ENCODE measurements at regions not wholly inside any gene's neighbourhood (a gene's known extent, or its start where the extent isn't known, plus 50 kb on each side); places are given as distances from the start of the nearest gene placed in this dataset.

- POLR2A ChIA-PET: no interaction called here
- CTCF ChIA-PET: no interaction called here
These were observed 761.6 kb downstream of the BCL11B start for GRCh38 chr14:98510392-98510791.

GRCh38 chr14:98512501-98513251, 759.3 kb downstream of the BCL11B start:
- no peak overlapping the region for H3K27ac ChIP-seq (ENCODE audit: extremely low read depth, low read depth, low read length)
- ChIA-PET POLR2A (no interaction called here), CTCF (no interaction called here)
- no peaks in the 10 kb centered on the region for H3K9me3 ChIP-seq (ENCODE audit: control insufficient read depth, insufficient read depth, low read depth, low read length)
- H3K4me3 ChIP-seq (ENCODE audit: low read depth, low read length): no peak overlapping the region
- H3K36me3 ChIP-seq (ENCODE audit: control insufficient read depth in 2 of 2, insufficient read depth in 1 of 2, low read length in 2 of 2): no peaks in the 10 kb centered on the region
- no peaks in the 10 kb centered on the region for H3K4me1 ChIP-seq (ENCODE audit: control insufficient read depth, insufficient read depth, low read length)
- TF ChIP-seq ZNF211 (tag by site-specific recombination; IDR thresholded peaks at IDR 0.05; ENCODE audit: low read depth) (no peak), ZNF624 (tag by site-specific recombination; IDR thresholded peaks at IDR 0.05) (no peak), ZNF660 (tag by site-specific recombination; IDR thresholded peaks at IDR 0.05) (no peak), ZBTB7A (tag by site-specific recombination; IDR thresholded peaks at IDR 0.05; ENCODE audit: low read depth) (no peak), ZNF18 (tag by site-specific recombination; IDR thresholded peaks at IDR 0.05) (no peak), ZNF521 (tag by site-specific recombination; IDR thresholded peaks at IDR 0.05) (no peak), ZNF692 (tag by site-specific recombination; IDR thresholded peaks at IDR 0.05) (no peak), ZNF248 (tag by site-specific recombination; IDR thresholded peaks at IDR 0.05) (no peak)

More at GRCh38 chr14:98510392-98510791, 761.6 kb downstream of the BCL11B start:
- Histone ChIP-seq H3K4me3 (ENCODE audit: low read depth, low read length) (no peak overlapping the region), H3K27ac (ENCODE audit: extremely low read depth, low read depth, low read length) (no peak overlapping the region), H3K4me1 (ENCODE audit: control insufficient read depth, insufficient read depth, low read length) (no peaks in the 10 kb centered on the region), H3K9me3 (ENCODE audit: control insufficient read depth, insufficient read depth, low read depth, low read length) (no peaks in the 10 kb centered on the region), H3K36me3 (ENCODE audit: control insufficient read depth in 2 of 2, insufficient read depth in 1 of 2, low read length in 2 of 2) (no peaks in the 10 kb centered on the region)
- TF ChIP-seq MYNN (tag by site-specific recombination; IDR thresholded peaks at IDR 0.05; ENCODE audit: borderline replicate concordance): no peak
- no peak for TF ChIP-seq PRDM6 (tag by site-specific recombination; IDR thresholded peaks at IDR 0.05)
- TF ChIP-seq ZNF341 (tag by site-specific recombination; IDR thresholded peaks at IDR 0.05; ENCODE audit: low read depth): no peak
- TF ChIP-seq ZNF571 (tag by site-specific recombination; IDR thresholded peaks at IDR 0.05): no peak
- TF ChIP-seq ZNF513 (tag by site-specific recombination; IDR thresholded peaks at IDR 0.05): no peak
- no peak for TF ChIP-seq ZNF174 (tag by site-specific recombination; IDR thresholded peaks at IDR 0.05)
- no peak for TF ChIP-seq ZNF214 (tag by site-specific recombination; IDR thresholded peaks at IDR 0.05; ENCODE audit: borderline replicate concordance)
- TF ChIP-seq ZNF274 (IDR thresholded peaks at IDR 0.05; ENCODE audit: low read length): no peak
- TF ChIP-seq ZNF274 (tag by site-specific recombination; IDR thresholded peaks at IDR 0.05; ENCODE audit: borderline replicate concordance): no peak
- TF ChIP-seq ZNF266 (tag by site-specific recombination; IDR thresholded peaks at IDR 0.05; ENCODE audit: low read depth): no peak
